HG02943 (cell line): ENCODE measurements at regions not wholly inside any gene's neighbourhood (a gene's known extent, or its start where the extent isn't known, plus 50 kb on each side); places are given as distances from the start of the nearest gene placed in this dataset.

Source experiments
- ATAC-seq: cut with Tn5 transposase; IDR thresholded peaks from one replicate; pipeline ENCODE4 v1.9.1; 2021; ENCODE audit warnings: mild to moderate bottlenecking, low read depth, moderate library complexity; ENCODE audit not compliant: unreplicated experiment

DNA sequence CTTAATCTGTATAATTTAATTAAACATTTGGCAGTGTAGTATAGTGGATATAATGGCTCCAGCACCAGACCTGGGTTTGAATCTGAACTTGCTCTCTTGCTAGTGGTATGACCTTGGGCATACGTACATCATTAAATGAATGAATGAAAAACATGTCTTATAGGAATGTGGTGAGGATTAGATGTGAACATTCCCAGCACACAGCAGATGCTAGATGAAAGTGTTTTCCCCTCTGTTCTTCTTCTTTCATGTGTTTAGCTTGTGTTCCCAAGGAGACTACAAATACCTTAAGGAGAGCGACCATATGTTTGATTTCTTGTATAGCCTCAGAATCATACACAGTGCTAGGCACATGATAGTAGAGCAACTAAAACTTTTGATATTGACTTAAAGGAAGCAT, 56.5 kb downstream of the CT47B1 start:
- ATAC-seq = no peak

DNA sequence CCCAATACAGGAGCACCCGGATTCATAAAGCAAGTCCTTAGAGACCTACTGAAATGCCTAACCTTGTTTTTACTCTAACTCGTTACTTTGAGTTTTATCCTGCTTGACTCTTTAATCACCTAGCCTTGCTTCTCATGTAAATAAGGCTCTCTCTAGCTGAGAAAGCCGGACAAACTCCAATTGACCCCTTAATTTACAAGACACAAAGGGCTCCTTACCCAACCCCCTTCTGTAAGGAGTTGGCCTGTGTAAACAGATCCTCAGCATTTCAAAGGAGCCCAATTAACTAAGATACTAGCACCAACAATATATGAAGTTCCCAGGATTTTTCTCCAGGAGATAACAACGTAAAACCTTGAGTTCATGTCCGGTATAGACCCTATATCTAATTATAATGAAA, 61.7 kb downstream of the CT47B1 start:
- ATAC-seq = no peak

DNA sequence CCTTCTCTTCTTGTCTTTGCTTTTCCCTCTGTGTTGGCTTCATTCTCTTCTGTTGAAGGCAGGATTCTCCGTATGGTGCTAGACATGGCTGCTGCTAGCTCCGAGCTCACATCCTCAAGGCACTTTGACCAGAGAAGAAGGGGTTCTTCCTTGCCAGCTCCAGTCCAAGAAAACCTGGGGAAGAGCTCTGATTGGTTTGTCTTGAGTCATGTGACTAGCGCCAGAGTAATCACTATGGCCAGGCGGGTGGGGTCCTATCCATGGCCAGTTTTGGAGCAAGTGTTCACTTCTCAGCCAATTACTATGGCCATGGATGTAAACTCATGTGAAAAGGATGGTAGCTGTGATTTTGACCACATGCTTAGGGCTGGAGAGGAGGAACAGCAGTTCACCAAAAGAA, 74.2 kb downstream of the CT47B1 start:
- ATAC-seq = no peak

DNA sequence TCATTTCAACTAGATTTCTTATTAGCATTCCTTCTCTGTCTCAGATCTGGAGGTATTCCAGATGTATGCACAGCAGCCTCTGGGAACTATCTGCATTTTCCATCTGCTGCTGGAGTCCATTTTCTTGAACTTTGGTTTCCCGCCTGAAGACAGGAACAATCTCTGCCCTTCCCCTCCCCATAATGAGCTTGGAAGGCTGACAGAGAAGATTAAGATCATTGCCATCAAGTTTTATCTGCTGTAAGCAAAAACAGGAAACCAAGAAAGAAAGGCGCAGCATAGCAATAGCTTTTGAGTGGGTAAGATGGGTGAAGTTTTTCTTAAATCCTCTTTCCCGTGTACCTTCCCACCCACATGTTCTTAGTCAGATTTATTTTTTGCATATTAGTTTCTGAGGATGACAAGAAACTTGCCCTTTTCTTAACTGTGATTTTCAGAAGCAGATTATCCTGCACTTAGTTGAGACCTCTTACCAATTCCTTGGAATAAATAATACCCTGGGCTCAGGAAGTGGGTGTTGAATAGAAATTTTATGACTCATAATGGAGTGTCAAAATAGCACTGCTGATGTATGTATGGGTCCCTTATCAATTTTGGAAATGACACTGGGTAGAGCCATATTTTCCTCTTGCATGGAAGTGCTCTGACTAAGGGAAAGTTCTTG, 78.3 kb downstream of the CT47B1 start:
- no peak for ATAC-seq

DNA sequence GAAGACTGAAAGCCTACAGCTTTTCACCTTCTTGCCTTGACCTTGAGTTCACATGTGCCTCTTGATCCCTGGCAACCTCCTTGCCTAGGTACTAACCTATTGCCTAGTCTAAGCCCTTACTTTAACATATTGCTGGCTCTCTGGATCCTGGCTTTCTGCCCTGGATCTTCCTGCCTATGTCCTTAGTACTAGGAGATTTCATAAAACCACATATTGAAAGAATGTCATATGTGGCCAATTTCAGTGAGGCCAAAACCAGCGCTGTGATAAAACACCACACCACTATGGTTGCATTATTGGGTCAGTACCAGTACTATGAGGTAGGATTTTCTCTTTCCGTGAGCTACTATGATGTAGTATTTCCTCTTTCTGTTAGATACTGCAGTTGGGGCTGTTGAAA, 80.4 kb downstream of the CT47B1 start:
- ATAC-seq = no peak

DNA sequence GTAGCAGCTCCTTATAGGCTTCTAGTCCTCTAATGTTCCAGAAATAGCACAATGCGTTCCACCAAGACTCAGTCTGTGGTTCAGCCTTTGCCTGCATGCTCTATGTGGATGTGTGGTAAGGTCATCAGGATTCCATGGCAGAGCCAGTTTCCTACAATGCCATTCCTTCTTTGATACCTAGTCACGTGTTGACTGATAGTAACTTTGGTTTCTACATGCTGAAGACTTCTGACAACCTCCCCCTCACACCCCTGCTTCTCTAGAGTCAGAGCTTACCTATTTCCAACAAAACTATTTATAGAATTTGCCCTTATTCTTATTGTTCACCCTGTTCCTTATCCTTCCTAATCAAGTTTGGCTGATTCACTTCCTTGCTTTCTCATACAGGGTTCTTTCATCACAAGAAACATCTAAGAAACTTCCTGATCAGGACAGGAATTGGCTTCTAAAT, 81.1 kb downstream of the CT47B1 start:
- ATAC-seq = no peak

DNA sequence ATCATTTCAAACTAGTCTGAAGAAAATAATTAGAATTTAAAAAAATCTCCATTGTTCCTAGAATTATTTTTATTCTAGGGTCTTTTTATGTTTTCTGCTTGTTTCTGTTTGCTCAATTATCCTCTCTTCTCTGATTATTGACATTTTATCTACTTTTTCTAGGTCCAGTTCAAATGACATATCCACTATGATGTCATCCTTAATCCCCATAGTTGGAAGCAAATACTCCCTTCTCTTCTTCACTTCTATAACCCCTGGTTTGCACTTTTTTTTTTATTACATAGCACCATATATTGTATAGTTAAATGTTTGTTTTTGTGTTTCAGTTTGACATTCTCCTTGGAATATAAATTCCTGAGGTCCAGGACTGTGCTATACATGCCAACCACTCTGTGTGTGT, 82.6 kb downstream of the CT47B1 start:
- no peak for ATAC-seq

DNA sequence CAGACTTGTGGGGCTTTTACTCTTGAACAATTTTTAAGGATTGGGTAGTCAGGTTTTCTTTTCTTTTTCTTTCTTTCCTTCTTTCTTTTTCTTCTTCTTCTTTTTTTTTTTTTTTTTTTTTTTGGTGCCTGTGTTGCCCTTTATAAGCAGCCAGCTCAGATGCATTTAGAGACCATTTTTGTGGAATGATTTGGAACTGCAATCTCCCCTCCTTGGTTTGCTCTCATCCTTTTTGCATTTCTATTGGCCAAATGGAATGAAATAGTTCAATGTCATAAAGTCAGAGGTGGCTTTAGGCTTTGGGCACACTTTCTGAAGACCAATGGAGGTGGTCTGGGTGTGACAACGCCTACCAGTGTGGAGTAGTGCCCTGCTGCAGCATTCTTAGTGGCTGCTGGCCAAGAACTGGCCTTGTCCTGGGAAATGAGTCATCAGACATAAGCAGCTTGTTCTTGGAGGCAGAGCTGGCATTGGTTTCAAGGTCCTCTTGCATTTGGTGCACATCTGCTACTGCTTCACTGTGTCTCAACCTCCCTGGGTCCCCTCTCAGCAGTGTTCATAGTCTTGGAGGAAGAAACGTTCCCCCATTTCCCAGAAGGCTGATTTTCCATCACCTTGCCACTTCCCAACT, 84.5 kb downstream of the CT47B1 start:
- no peak for ATAC-seq

DNA sequence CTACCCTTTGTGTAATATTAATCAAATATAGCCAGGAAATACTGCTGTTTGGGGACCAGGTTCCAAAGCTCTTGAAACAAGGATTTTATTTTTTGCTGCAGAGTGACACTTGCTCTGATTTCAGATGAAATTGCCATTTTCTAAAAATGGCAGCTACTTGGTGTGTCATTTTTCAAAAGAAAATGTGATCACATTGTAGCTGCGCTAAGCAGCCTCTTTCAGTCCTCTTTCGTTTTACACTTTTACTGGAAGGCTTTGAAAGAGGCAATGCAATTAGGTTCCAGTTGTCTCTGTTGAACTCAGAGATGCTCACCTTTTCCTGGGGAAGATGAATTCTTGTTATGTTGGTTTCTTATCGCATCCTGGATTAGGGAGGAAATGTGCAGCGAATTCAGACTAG, 85.1 kb downstream of the CT47B1 start:
- no peak for ATAC-seq

DNA sequence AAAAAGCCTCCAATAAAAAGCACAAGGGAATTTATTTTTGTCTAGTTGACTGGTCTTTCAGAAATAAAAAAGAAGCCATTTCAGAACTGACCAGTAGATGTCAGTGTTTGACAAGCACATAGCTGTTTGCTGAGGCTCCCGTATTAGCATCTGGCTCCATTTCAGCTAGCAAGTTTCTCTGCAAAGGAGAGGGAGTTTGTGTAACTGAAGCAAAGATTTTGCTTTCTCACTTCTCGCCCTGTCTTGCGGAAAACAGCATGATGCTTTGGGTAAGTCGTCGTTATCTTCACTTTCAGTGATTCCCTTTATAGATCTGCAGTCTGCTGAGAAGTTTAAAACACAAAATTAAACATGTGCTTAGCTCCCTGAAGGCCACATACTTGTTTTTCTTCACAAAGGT, 85.5 kb downstream of the CT47B1 start:
- ATAC-seq = no peak

DNA sequence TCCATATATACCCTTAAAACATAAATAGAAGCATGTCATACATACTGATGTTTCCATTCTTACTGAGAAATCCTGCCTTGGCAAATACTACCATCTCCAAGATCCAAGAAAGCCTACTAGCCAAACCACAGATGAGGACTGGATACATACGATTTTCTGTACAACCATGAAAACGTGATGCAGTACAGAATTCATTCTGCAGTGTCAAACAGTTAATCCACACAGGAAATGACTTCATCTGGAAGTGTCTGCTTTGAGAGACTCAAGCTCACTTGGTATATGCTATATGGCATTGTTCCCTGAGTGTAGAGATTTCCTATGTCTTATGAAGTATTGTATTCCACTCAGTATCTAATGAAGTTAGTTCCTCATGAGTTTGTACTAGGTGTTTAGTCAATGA, 94.3 kb downstream of the CT47B1 start:
- ATAC-seq = no peak

DNA sequence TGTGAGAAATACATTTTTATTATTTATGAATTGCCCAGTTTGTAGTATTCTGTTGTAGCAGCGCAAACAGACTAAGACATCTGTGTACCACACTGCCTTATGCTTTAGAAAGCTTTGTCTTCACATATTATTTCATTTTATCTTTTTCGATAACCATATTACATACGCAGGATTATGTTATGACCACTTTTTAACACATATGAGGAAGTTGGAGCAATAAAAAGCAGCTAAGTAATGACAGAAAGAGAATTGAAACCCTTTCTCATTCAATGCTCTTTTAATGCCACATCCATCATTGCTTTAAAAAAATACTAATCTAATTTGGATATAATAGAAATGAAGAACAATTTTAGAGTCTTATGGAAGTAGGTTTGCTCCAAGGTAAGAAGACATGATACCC, 99.7 kb downstream of the CT47B1 start:
- no peak for ATAC-seq

DNA sequence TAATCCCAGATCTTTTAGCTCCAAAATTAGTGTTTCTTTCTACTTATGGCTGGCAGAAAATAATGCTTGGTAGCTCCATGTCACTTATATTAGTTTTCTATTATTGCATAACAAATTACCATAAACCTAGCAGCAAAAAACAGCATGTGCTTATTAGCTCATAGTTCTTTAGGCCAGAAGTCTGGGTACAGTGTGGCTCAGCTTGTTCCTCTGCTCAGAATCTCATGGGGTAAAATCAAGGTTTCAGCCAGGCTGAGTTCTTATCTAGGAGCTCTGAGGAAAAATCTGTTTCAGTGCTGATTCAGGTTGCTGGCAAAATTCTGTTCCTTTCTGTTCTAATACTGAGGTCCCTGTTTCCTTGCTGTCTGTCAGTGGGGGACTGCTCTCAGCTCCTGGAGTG, 101.1 kb downstream of the CT47B1 start:
- no peak for ATAC-seq

DNA sequence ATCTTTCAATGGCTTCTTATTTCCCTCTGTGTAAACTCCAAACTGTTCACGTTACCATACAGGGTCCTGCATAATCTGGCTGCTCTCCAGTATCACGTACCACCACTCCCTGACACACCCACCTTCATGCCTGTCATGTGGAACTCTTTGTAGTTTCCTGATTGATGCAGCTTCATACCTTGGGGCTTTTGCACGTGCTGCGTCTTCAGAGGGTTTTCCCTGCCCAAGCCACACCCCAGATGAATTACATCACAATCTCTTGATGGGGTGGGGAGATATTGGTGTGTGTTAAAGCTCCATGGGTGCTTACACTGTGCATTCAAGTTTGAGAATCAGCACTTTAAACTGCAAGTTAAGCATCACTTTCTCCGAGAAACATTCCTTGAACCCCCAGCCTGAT, 101.9 kb downstream of the CT47B1 start:
- no peak for ATAC-seq

DNA sequence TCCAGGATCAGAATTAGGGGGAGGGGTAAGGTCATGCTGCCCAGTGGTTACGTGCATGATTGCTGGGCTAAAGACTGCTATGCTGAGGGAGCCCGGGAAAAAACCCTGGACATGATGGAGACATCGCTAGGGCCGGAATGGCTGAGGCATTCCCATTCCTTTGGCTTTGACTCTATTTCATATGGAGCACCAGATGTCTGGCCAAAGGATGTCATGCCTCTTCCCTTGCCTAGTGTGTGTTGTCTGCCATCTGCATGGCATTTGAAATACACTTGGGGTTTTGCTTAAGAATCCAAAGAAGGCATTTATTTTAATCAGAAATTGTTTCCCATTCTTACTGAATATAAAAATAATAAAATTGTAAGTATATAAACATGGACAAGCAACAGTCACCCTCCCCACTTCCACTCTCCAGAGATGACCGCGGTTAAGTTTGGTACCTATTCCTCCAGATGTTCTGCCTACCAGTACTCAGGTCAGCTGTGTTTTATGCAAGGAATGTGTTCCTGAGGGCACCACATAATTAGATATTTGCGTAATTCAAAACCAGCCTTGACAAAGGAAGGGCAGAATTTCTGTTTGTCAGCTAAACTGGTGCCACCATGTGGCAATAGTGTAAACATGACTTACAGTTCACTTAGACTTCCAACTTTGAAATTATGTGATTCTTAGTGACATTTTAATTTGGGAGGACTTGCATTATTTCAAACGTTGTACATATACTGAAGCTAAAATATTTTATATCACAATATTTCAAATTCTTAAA, 105.9 kb downstream of the CT47B1 start:
- ATAC-seq = no peak

DNA sequence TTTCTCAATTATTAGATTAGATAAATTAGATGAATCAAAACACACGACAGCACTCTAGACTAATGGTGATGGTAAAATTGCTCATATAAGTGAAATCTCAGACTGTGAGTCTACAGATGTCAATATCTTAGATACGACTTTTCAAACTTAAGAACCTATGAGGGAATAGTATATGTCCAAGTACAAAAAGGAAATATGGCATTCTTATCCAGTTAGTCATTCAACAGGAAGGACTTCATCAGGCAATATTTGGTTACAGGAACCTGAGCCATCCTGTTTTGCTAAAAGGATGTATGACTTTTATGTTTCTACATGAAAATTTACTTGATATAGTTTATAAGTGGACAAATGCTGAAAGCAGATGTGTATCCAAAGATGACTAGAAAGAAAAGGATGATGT, 107.0 kb downstream of the CT47B1 start:
- no peak for ATAC-seq

DNA sequence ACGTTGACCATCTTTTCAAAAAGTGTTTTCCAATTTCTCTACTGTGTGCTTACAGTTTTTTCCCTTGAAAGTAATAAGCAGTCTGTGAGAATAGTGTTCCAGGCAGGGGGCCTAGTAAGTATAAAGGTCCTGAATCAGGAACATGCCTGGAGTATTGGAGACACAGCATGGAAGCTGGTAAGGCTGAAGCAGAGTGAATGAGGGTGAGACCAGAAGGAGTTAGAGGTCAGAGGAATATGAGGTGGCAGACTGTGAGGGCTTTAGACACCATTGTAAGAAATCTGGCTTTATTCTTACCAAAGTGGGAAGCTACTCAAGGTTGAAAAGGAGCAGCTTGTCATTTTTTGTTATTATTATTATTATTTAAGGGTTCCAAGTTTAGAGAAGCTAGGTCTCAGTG, 107.4 kb downstream of the CT47B1 start:
- ATAC-seq = no peak

DNA sequence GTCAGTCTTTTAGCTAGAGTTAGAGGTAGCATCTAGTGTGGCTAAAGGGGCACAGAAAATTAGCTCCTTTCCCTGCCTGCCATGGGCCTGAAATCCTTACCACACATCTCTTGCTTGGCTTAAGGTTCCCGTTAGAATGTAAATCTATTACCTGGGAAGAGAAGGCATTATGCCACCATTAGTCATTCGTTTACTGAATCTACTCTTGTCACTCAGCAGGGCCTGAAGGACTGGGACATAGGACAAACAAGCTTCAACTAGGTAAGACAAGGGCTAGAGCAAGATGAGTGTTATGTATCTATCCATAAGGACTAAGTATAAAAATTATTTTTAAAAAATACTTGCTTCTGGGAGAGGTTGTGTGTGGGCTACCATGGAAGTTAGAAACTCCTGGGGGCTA, 112.4 kb downstream of the CT47B1 start:
- ATAC-seq = no peak

DNA sequence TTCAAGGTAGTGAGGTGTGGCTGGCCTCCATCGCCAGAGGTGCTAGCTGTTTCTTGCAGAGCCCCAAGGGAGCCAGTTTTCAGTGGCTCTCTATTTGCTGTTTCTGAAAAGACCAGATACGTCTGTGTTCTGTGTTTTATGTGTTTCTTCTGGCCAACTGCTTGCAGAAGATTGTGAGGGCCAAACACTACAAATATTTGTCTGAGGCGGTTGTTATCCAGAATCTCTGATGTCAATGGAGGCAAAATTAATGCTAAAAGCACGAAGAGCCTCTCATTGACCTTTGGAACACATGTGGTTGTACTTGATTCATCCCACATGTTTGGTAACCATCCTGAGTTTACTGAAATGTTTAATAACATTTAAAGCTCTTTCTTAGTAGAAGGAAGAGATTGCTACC, 113.9 kb downstream of the CT47B1 start:
- no peak for ATAC-seq

DNA sequence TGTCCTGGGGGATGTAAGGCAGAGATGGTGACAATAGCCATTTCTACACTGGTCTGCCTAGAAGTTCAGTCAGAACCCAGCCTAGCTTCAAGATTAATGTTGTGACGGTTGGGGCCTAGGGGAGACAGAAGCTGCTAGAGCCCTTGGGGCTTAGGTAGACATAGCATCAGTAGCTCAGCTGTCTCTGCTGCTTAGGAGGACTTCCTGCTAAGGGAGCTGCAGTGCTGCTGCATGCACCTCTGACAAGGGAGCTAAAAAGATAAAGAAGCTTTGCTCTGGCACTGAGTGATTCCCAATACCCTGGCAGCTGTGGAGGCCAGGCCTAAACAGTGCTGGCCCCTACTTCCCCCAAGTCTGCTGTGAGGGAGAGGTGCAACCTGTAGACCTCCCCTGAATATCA, 116.0 kb downstream of the CT47B1 start:
- no peak for ATAC-seq

DNA sequence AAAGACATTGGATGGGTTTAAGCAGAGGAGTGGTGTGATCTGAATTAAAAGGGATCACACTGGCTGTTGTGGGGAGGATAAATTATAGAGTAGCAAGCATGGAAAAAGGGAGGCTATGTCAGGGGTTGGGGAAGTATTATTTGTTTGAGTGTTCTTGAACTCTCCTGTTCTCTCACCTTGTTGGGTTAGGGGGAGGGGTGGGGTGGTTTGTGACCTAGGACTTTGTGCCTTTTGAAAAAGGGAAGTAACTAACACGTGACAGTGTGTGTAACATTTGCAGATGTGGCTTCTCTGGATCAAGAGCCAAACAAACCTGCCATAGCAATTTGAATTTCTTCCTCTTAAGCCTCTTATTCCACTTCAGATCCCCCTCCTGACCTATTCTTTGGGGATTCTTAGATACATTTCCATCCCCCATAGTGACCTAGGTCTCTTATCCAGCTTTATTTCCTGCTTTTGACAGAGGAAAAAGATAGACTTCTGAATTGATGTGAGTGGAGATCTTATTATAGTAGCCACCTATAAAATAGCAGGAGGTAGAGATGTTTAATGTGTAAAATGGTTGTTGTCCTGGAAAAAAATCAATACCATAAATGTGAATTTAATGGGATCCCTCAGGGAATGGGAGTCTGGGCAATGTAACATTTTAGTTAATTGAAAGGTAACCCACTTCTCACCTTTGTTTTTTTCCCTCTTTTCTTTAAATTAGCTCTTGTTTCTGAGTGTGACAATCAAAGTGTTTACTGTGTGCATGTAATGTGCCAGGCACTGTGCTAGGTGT, 120.4 kb downstream of the CT47B1 start:
- peak; percentile 65 for ATAC-seq
